ENCODE measurements at regions not wholly inside any gene's neighbourhood (a gene's known extent, or its start where the extent isn't known, plus 50 kb on each side); places are given as distances from the start of the nearest gene placed in this dataset.
A peak's percentile ranks its signal among the peaks of the same experiment; 100 is the strongest.

DNA sequence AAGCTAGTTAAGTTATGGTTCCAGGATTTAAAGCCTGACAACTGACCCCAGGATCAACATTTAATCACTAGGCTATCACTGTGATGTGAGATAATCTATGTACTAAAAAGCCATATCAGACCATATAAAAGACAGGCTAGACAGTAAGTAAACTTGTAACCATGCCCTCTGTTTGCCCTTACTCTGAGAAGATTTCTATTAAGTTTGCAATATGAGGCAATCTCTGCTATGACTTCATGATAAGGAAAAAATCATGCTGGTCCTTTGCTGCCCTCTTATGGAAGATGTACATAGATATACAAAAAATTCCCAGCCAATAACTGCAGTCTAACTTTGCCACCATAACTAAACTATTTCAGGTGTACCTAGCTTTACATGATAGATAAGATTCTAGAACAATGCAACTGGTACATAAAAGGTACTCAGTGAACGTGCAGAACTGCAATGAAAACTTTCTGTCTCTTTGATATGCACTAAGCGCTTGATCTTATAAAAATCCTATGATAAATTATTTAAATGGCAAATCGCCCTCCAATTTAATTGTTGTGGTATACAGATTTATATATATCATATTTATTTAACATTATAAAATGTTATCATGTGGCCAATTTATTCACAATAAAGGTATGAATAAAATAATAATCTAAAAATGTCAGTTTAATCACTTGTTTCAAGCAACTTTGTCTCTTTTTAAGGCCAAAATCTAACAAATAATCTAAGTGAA is 70.5 kb downstream of the FAM217A start:
- H4K20me1 ChIP-seq (ENCODE audit: insufficient read depth, low read length) = peaks cover 30% of the 10 kb centered on the region

DNA sequence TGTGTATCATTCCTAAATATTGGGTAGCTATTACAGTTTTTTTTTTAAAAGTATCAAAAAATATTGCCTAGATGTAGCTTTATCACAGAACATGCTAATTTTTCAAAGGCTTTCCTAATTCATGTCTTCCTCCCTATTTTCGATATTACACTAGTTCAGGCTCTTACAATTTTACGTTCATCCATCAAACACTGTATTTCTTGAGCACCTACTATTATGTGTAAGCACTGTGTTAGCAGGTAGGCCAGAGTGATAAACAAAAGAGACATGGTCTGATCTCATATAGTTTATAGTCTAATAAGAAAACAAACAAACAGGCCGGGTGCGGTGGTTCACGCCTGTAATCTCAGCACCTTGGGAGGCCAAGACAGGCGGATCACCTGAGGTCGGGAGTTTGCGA is 69.5 kb downstream of the FAM217A start:
- no peak overlapping the region for H3K4me2 ChIP-seq (ENCODE audit: insufficient read depth, low read length)
- peaks cover 29% of the 10 kb centered on the region for H4K20me1 ChIP-seq (ENCODE audit: insufficient read depth, low read length)
- H3K9me3 ChIP-seq (ENCODE audit: insufficient read depth, low read length, severe bottlenecking) = no peaks in the 10 kb centered on the region
- no peak overlapping the region for H2AFZ ChIP-seq (ENCODE audit: low read depth, low read length)
- no peak overlapping the region for H3K9ac ChIP-seq (ENCODE audit: low read depth, low read length)
- no peak overlapping the region for H3K27ac ChIP-seq (ENCODE audit: low read length)
- ATAC-seq (ENCODE audit: insufficient read depth, low read depth) (no peak), DNase-seq (no peak)
- peaks cover 12% of the 10 kb centered on the region; the same call in 1 of the 2 replicates for H3K36me3 ChIP-seq (ENCODE audit: insufficient read depth, low read length)
- no peak for TF ChIP-seq EZH2 (IDR thresholded peaks at IDR 0.05; ENCODE audit: borderline replicate concordance, low read depth, low read length, severe bottlenecking)
- TF ChIP-seq, protein P1, sequence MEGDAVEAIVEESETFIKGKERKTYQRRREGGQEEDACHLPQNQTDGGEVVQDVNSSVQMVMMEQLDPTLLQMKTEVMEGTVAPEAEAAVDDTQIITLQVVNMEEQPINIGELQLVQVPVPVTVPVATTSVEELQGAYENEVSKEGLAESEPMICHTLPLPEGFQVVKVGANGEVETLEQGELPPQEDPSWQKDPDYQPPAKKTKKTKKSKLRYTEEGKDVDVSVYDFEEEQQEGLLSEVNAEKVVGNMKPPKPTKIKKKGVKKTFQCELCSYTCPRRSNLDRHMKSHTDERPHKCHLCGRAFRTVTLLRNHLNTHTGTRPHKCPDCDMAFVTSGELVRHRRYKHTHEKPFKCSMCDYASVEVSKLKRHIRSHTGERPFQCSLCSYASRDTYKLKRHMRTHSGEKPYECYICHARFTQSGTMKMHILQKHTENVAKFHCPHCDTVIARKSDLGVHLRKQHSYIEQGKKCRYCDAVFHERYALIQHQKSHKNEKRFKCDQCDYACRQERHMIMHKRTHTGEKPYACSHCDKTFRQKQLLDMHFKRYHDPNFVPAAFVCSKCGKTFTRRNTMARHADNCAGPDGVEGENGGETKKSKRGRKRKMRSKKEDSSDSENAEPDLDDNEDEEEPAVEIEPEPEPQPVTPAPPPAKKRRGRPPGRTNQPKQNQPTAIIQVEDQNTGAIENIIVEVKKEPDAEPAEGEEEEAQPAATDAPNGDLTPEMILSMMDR (IDR thresholded peaks at IDR 0.05; ENCODE audit: borderline replicate concordance, extremely low read depth, low read length, poor library complexity, severe bottlenecking) = no peak
- no peaks in the 10 kb centered on the region for H3K27me3 ChIP-seq (ENCODE audit: insufficient read depth, low read length, poor library complexity)
- peaks cover 19% of the 10 kb centered on the region for H3K4me1 ChIP-seq (ENCODE audit: insufficient read depth, low read length)
- no peak overlapping the region for H3K4me3 ChIP-seq (ENCODE audit: low read depth in 1 of 2, low read length in 2 of 2)
- H3K79me2 ChIP-seq (ENCODE audit: insufficient read depth, low read length) = peaks cover 69% of the 10 kb centered on the region

More for the DNA sequence above, 70.5 kb downstream of the FAM217A start:
- Histone ChIP-seq H3K27me3 (ENCODE audit: insufficient read depth, low read length, poor library complexity) (no peaks in the 10 kb centered on the region), H3K4me2 (ENCODE audit: insufficient read depth, low read length) (no peak overlapping the region), H3K79me2 (ENCODE audit: insufficient read depth, low read length) (peaks cover 59% of the 10 kb centered on the region), H3K4me3 (ENCODE audit: low read depth in 1 of 2, low read length in 2 of 2) (no peak overlapping the region), H2AFZ (ENCODE audit: low read depth, low read length) (no peak overlapping the region), H3K36me3 (ENCODE audit: insufficient read depth, low read length) (0 out of 2 replicates have a peak, but pooled peaks cover 4% of the 10 kb centered on the region), H3K27ac (ENCODE audit: low read length) (no peak overlapping the region), H3K4me1 (ENCODE audit: insufficient read depth, low read length) (peaks cover 19% of the 10 kb centered on the region), H3K9me3 (ENCODE audit: insufficient read depth, low read length, severe bottlenecking) (no peaks in the 10 kb centered on the region), H3K9ac (ENCODE audit: low read depth, low read length) (no peak overlapping the region)
- ATAC-seq (ENCODE audit: insufficient read depth, low read depth) = peak; percentile 66; the same call in 2 of the 3 replicates
- no peak for DNase-seq
- no peak for TF ChIP-seq EZH2 (IDR thresholded peaks at IDR 0.05; ENCODE audit: borderline replicate concordance, low read depth, low read length, severe bottlenecking)
- TF ChIP-seq, protein P1 (IDR thresholded peaks at IDR 0.05; ENCODE audit: borderline replicate concordance, extremely low read depth, low read length, poor library complexity, severe bottlenecking) = peak; percentile 62

DNA sequence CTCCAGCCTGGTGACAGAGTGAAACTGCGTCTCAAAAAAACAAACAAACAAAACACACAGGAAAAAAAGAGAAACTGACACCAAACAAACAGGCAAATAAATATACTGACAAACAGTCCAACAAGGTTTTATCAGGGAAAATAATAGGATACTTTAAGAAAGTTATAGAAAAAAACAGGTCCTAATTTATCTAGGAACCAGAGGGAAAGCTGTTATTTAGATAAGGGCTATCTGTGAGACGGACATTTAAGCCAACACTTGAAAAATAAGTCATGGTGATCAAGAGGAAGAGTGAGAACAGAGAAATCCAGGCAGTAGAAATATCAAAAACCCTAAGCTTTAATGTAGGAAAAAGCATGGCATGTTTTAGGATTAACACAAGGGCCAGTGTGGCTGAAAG is 68.9 kb downstream of the FAM217A start:
- Histone ChIP-seq H3K9ac (ENCODE audit: low read depth, low read length) (no peak overlapping the region), H3K27me3 (ENCODE audit: insufficient read depth, low read length, poor library complexity) (no peaks in the 10 kb centered on the region), H3K27ac (ENCODE audit: low read length) (no peak overlapping the region), H3K36me3 (ENCODE audit: insufficient read depth, low read length) (peaks cover 15% of the 10 kb centered on the region; the same call in 1 of the 2 replicates), H3K4me1 (ENCODE audit: insufficient read depth, low read length) (peaks cover 19% of the 10 kb centered on the region), H3K4me2 (ENCODE audit: insufficient read depth, low read length) (no peak overlapping the region), H3K9me3 (ENCODE audit: insufficient read depth, low read length, severe bottlenecking) (no peaks in the 10 kb centered on the region), H3K4me3 (ENCODE audit: low read depth in 1 of 2, low read length in 2 of 2) (no peak overlapping the region), H3K79me2 (ENCODE audit: insufficient read depth, low read length) (peaks cover 75% of the 10 kb centered on the region), H4K20me1 (ENCODE audit: insufficient read depth, low read length) (peaks cover 29% of the 10 kb centered on the region), H2AFZ (ENCODE audit: low read depth, low read length) (no peak overlapping the region)
- TF ChIP-seq, protein P1 (IDR thresholded peaks at IDR 0.05; ENCODE audit: borderline replicate concordance, extremely low read depth, low read length, poor library complexity, severe bottlenecking) = no peak
- no peak for TF ChIP-seq EZH2 (IDR thresholded peaks at IDR 0.05; ENCODE audit: borderline replicate concordance, low read depth, low read length, severe bottlenecking)
- ATAC-seq (ENCODE audit: insufficient read depth, low read depth) = no peak
- no peak for DNase-seq

Data from DND-41 (cell line).